H1 (cell line): ENCODE measurements at regions not wholly inside any gene's neighbourhood (a gene's known extent, or its start where the extent isn't known, plus 50 kb on each side); places are given as distances from the start of the nearest gene placed in this dataset.

Source experiments
- CTCF ChIA-PET: fragments of 300-600 bp; sonication (Branson Sonifier 250); formaldehyde crosslinking; loops from one replicate; lab custom pipeline; 2021; ENCODE audit not compliant: partially characterized antibody; lab: Charles Lee
- POLR2A ChIA-PET: fragments of 300-600 bp; sonication (Branson Sonifier 250); formaldehyde crosslinking; loops from one replicate; lab custom pipeline; 2021; ENCODE audit warnings: inconsistent platforms; ENCODE audit not compliant: partially characterized antibody; lab: Charles Lee
- DNase-seq, 2 experiments: peaks; one replicate each; pipeline versions ENCODE4 v3.0.0 to v3.0.0-alpha.2; 2010 to 2022; ENCODE audit warnings: low spot score in 2 of 2, low read depth in 1 of 2, mixed read lengths in 1 of 2
- FAIRE-seq: peaks from 2 replicates; lab custom pipeline; 2011; peaks lifted over from hg19 to GRCh38; lab: Jason Lieb, UNC
- H2AFZ ChIP-seq: 2 replicates; pipeline ENCODE4 v1.8.1; 2012; ENCODE audit warnings: low read length, inconsistent platforms
- H2AK5ac ChIP-seq: 2 replicates; pipeline ENCODE4 v1.6.1; 2013; ENCODE audit warnings: low read depth, low read length
- H2BK120ac ChIP-seq: replicated peaks from 2 replicates; pipeline ENCODE3; 2013; ENCODE audit warnings: low read depth, low read length, inconsistent platforms
- H2BK12ac ChIP-seq: 2 replicates; pipeline ENCODE4 v1.6.1; 2013; ENCODE audit warnings: low read depth, low read length
- H2BK15ac ChIP-seq: 2 replicates; pipeline ENCODE4 v1.6.1; 2013; ENCODE audit warnings: low read length
- H2BK20ac ChIP-seq: 2 replicates; pipeline ENCODE4 v1.6.1; 2013; ENCODE audit warnings: low read length
- H2BK5ac ChIP-seq: 2 replicates; pipeline ENCODE4 v1.6.1; 2013; ENCODE audit warnings: low read depth, low read length
- H3K14ac ChIP-seq: 2 replicates; pipeline ENCODE4 v1.6.1; 2013; ENCODE audit warnings: inconsistent platforms; ENCODE audit not compliant: insufficient read length
- H3K18ac ChIP-seq: 2 replicates; pipeline ENCODE4 v1.6.1; 2013; ENCODE audit warnings: low read length; ENCODE audit errors: extremely low read depth
- H3K23ac ChIP-seq: 2 replicates; pipeline ENCODE4 v1.6.1; 2013; ENCODE audit warnings: inconsistent platforms; ENCODE audit not compliant: insufficient read length
- H3K23me2 ChIP-seq: 2 replicates; pipeline ENCODE4 v1.6.1; 2013; ENCODE audit warnings: low read depth, low read length
- H3K27ac ChIP-seq: 2 replicates; pipeline ENCODE4 v1.6.1; 2011; ENCODE audit warnings: low read depth, low read length, inconsistent platforms
- H3K27me3 ChIP-seq, 4 experiments: replicated peaks in 1 of 4; 1 replicate in 1 of 4; 2 replicates in 3 of 4; pipeline versions ENCODE4 v1.6.1 to v1.8.1; 2011 to 2013; ENCODE audit warnings: low read length in 3 of 4, mild to moderate bottlenecking in 3 of 4, inconsistent platforms in 2 of 4, mixed read lengths in 2 of 4, moderate library complexity in 1 of 4; ENCODE audit not compliant: control insufficient read depth in 3 of 4, insufficient read depth in 3 of 4; ENCODE audit errors: extremely low read depth in 1 of 4
- H3K36me3 ChIP-seq, 4 experiments: 2 replicates each; pipeline versions ENCODE4 v1.6.1 to v1.8.1; 2011 to 2013; ENCODE audit warnings: mild to moderate bottlenecking in 4 of 4, low read length in 3 of 4, moderate library complexity in 2 of 4, control low read depth in 1 of 4, inconsistent platforms in 1 of 4; ENCODE audit not compliant: insufficient read depth in 4 of 4, control insufficient read depth in 2 of 4
- H3K4ac ChIP-seq: replicated peaks from 2 replicates; pipeline ENCODE3; 2013; ENCODE audit warnings: low read length, low read depth, mixed read lengths, inconsistent platforms; ENCODE audit not compliant: insufficient read length
- H3K4me1 ChIP-seq, 4 experiments: replicated peaks in 1 of 4; 1 replicate in 1 of 4; 2 replicates in 3 of 4; pipeline versions ENCODE4 v1.6.1 to v1.8.1; 2011 to 2013; ENCODE audit warnings: low read length in 3 of 4, inconsistent platforms in 2 of 4, mixed read lengths in 1 of 4; ENCODE audit not compliant: insufficient read depth in 4 of 4, control insufficient read depth in 3 of 4
- H3K4me2 ChIP-seq, 2 experiments: 2 replicates each; pipeline versions ENCODE4 v1.6.1 to v1.8.1; 2011 to 2013; ENCODE audit warnings: low read depth in 2 of 2, low read length in 2 of 2, control low read depth in 1 of 2, inconsistent platforms in 1 of 2, mild to moderate bottlenecking in 1 of 2; ENCODE audit not compliant: insufficient read depth in 1 of 2
- H3K4me3 ChIP-seq, 4 experiments: fragments of 200-600, 300-600 bp in 1 of 4; sonication (generic), shearing (Covaris generic), sonication (Bioruptor Twin) in 1 of 4; 2 replicates each; pipeline versions ENCODE4 v1.5.1 to v1.8.1; 2011 to 2016; ENCODE audit warnings: low read length in 4 of 4, low read depth in 3 of 4, control low read depth in 2 of 4, inconsistent platforms in 2 of 4, mild to moderate bottlenecking in 2 of 4, mixed read lengths in 1 of 4, moderate library complexity in 1 of 4; ENCODE audit not compliant: insufficient read depth in 2 of 4; ENCODE audit errors: extremely low read depth in 1 of 4
- H3K56ac ChIP-seq: replicated peaks from 2 replicates; pipeline ENCODE3; 2013; ENCODE audit warnings: low read depth, mild to moderate bottlenecking, mixed read lengths, low read length, inconsistent platforms; ENCODE audit not compliant: insufficient read length
- H3K79me1 ChIP-seq: 2 replicates; pipeline ENCODE4 v1.6.1; 2013; ENCODE audit warnings: low read depth, low read length, control low read depth
- H3K79me2 ChIP-seq, 2 experiments: 2 replicates each; pipeline versions ENCODE4 v1.6.1 to v1.8.1; 2012 to 2013; ENCODE audit warnings: low read length in 2 of 2, mild to moderate bottlenecking in 2 of 2, inconsistent platforms in 1 of 2; ENCODE audit not compliant: insufficient read depth in 2 of 2, control insufficient read depth in 1 of 2
- H3K9ac ChIP-seq, 4 experiments: replicated peaks in 1 of 4; 1 replicate in 1 of 4; 2 replicates in 3 of 4; pipeline versions ENCODE4 v1.6.1 to v1.8.1; 2011 to 2013; ENCODE audit warnings: low read depth in 3 of 4, low read length in 3 of 4, control low read depth in 2 of 4, mild to moderate bottlenecking in 2 of 4, moderate library complexity in 2 of 4, inconsistent platforms in 1 of 4; ENCODE audit errors: extremely low read depth in 1 of 4
- H3K9me3 ChIP-seq, 2 experiments: 2 replicates each; pipeline versions ENCODE4 v1.6.1 to v1.8.1; 2012 to 2013; ENCODE audit warnings: mild to moderate bottlenecking in 2 of 2, moderate library complexity in 2 of 2, control low read depth in 1 of 2, inconsistent platforms in 1 of 2, low read depth in 1 of 2, low read length in 1 of 2, mixed read lengths in 1 of 2; ENCODE audit not compliant: insufficient read depth in 2 of 2
- H4K20me1 ChIP-seq, 2 experiments: replicated peaks in 1 of 2; 2 replicates each; pipeline versions ENCODE3 to v1.8.1; 2011 to 2013; ENCODE audit warnings: inconsistent platforms in 2 of 2, low read length in 2 of 2, mild to moderate bottlenecking in 1 of 2; ENCODE audit not compliant: insufficient read depth in 2 of 2, control insufficient read depth in 1 of 2
- H4K5ac ChIP-seq: 2 replicates; pipeline ENCODE4 v1.6.1; 2013; ENCODE audit warnings: low read length, low read depth, mixed read lengths, inconsistent platforms; ENCODE audit not compliant: insufficient read length
- H4K8ac ChIP-seq: 2 replicates; pipeline ENCODE4 v1.8.0; 2013; ENCODE audit warnings: mild to moderate bottlenecking, moderate library complexity, low read length, inconsistent platforms; ENCODE audit not compliant: insufficient read depth; ENCODE audit errors: extremely low read depth
- H4K91ac ChIP-seq: replicated peaks from 2 replicates; pipeline ENCODE3; 2013; ENCODE audit warnings: low read length, mixed read lengths, inconsistent platforms; ENCODE audit not compliant: insufficient read length
- ATF3 ChIP-seq: IDR thresholded peaks from 2 replicates; pipeline ENCODE4 v1.6.1; 2011; ENCODE audit warnings: low read depth, mild to moderate bottlenecking, low read length; ENCODE audit not compliant: insufficient read depth
- BACH1 ChIP-seq: IDR thresholded peaks from 2 replicates; pipeline ENCODE4 v1.6.1; 2012; ENCODE audit warnings: low read length, improper control_type of control experiment
- BCL11A ChIP-seq, 2 experiments: IDR thresholded peaks; one replicate each; pipeline ENCODE4 v1.6.1; 2011; ENCODE audit warnings: low read depth in 2 of 2, low read length in 2 of 2, mild to moderate bottlenecking in 2 of 2
- EGR1 ChIP-seq: IDR thresholded peaks from 2 replicates; pipeline ENCODE4 v1.6.1; 2011; ENCODE audit warnings: low read depth, low read length, borderline replicate concordance
- EZH2 ChIP-seq: fragments of 200-600 bp; sonication (generic); IDR thresholded peaks from 2 replicates; pipeline ENCODE4 v1.7.1; 2012; ENCODE audit warnings: low read depth, mild to moderate bottlenecking, moderate library complexity, low read length, inconsistent platforms; ENCODE audit not compliant: severe bottlenecking
- GABPA ChIP-seq: IDR thresholded peaks from 2 replicates; pipeline ENCODE4 v1.6.1; 2011; ENCODE audit warnings: mild to moderate bottlenecking, low read length, moderate library complexity, borderline replicate concordance; ENCODE audit not compliant: insufficient read depth
- HDAC6 ChIP-seq: IDR thresholded peaks from one replicate; pipeline ENCODE4 v1.7.1; 2012; ENCODE audit warnings: low read depth, mild to moderate bottlenecking, inconsistent platforms, low read length, moderate library complexity
- RFX5 ChIP-seq: IDR thresholded peaks from 2 replicates; pipeline ENCODE4 v1.6.1; 2011; ENCODE audit warnings: low read depth, low read length, improper control_type of control experiment, borderline replicate concordance
- RXRA ChIP-seq: IDR thresholded peaks from 2 replicates; pipeline ENCODE4 v1.6.1; 2011; ENCODE audit warnings: low read depth, mild to moderate bottlenecking, low read length, moderate library complexity; ENCODE audit not compliant: insufficient read depth
- SIN3A ChIP-seq, 2 experiments: IDR thresholded peaks in 1 of 2; conservative IDR thresholded peaks in 1 of 2; 2 replicates each; pipeline ENCODE4 v1.6.1; 2011 to 2012; ENCODE audit warnings: low read length in 2 of 2, improper control_type of control experiment in 1 of 2, low read depth in 1 of 2, mild to moderate bottlenecking in 1 of 2
- SUZ12 ChIP-seq: fragments of 200-600 bp; sonication (generic); IDR thresholded peaks from 2 replicates; pipeline ENCODE4 v1.6.1; 2012; ENCODE audit warnings: mild to moderate bottlenecking, inconsistent platforms, low read length, moderate library complexity, mixed read lengths
- TAF7 ChIP-seq: optimal IDR thresholded peaks from 2 replicates; pipeline ENCODE3; 2011; ENCODE audit warnings: low read depth, mild to moderate bottlenecking, inconsistent platforms, low read length, moderate library complexity, borderline replicate concordance
- WGBS, 2 experiments: shearing (Covaris generic) in 1 of 2; methylation state at CpG; one replicate each; pipeline versions ENCODE4 v1.1.6 to v1.1.7; 2013 to 2015; ENCODE audit warnings: low lambda C conversion rate in 2 of 2, mixed read lengths in 2 of 2, inconsistent platforms in 1 of 2, low coverage in 1 of 2, missing lambda C conversion rate in 1 of 2; ENCODE audit not compliant: insufficient replicate concordance in 2 of 2, insufficient coverage in 1 of 2, insufficient read length in 1 of 2; ENCODE audit errors: extremely low coverage in 1 of 2, missing lambda C conversion rate in 1 of 2; 5-methylcytosine and 5-hydroxymethylcytosine counted together
- TF ChIP-seq, protein P1 (sequence below): IDR thresholded peaks from 2 replicates; pipeline ENCODE4 v1.6.1; 2011; ENCODE audit warnings: low read length, improper control_type of control experiment

DNA sequence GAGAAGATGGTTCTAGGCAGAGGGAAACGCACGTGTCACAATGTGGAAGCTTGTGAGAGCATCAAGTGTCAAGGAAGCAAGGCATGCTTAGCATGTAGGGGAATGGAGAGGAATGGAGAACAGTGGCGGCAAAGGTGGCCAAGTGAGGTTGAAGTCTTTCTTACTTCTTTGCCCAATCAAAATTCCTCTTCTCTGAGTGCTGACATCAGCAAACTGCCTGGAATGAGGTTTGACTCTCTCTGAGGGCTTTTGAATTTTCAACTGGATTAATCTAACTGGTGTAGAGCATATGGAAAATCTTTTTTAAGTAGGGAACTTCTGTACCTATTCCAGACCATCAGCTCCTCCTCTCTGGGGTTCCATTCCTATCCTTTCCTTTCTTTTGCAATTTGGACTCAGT is 61.9 kb upstream of the BNC1 start:
- Histone ChIP-seq H3K79me1 (no peaks in the 10 kb centered on the region), H3K36me3 (no peaks in the 10 kb centered on the region), H3K18ac (no peak overlapping the region), H2BK5ac (no peak overlapping the region), H3K4me2 (no peak overlapping the region), H3K9me3 (no peaks in the 10 kb centered on the region), H3K23me2 (no peaks in the 10 kb centered on the region), H3K56ac (no peak overlapping the region), H2BK20ac (no peak overlapping the region), H3K9ac (no peak overlapping the region), H3K4ac (no peak overlapping the region), H2AK5ac (no peak overlapping the region), H4K5ac (no peak overlapping the region), H3K14ac (no peak overlapping the region), H2BK15ac (no peak overlapping the region), H4K91ac (no peak overlapping the region), H3K23ac (no peak overlapping the region), H2AFZ (0 out of 2 replicates have a peak overlapping the region, but pooled peaks have one; percentile 55), H2BK120ac (no peak overlapping the region), H3K4me1 (no peaks in the 10 kb centered on the region), H3K27me3 (no peaks in the 10 kb centered on the region), H4K8ac (no peak overlapping the region), H2BK12ac (no peak overlapping the region), H4K20me1 (no peaks in the 10 kb centered on the region), H3K4me3 (no peak overlapping the region), H3K27ac (no peak overlapping the region), H3K79me2 (no peaks in the 10 kb centered on the region)
- POLR2A ChIA-PET: no interaction called here
- CTCF ChIA-PET: interaction anchor here (0.6 to 1.2 kb wide), 2 partner anchors 51 to 216 kb away, joined by 3 read pairs; no protein-coding TSS in a partner anchor
- DNase-seq: no peak
- FAIRE-seq: no peak
- WGBS, 2 experiments: 77% methylated on average over 3 of the region's 3 CpGs; no CpG with 5 or more reads in 1 of the 2 experiments
- TF ChIP-seq TAF7: no peak
- TF ChIP-seq RFX5: no peak
- TF ChIP-seq, protein P1, sequence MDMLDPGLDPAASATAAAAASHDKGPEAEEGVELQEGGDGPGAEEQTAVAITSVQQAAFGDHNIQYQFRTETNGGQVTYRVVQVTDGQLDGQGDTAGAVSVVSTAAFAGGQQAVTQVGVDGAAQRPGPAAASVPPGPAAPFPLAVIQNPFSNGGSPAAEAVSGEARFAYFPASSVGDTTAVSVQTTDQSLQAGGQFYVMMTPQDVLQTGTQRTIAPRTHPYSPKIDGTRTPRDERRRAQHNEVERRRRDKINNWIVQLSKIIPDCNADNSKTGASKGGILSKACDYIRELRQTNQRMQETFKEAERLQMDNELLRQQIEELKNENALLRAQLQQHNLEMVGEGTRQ: no peak
- no peak for TF ChIP-seq GABPA
- no peak for TF ChIP-seq BCL11A (IDR thresholded peaks at IDR 0.05; ENCODE audit: low read depth in 2 of 2, low read length in 2 of 2)
- no peak for TF ChIP-seq EZH2
- no peak for TF ChIP-seq BACH1
- no peak for TF ChIP-seq RXRA
- TF ChIP-seq ATF3: no peak
- TF ChIP-seq EGR1: no peak
- no peak for TF ChIP-seq SIN3A (conservative IDR thresholded peaks at IDR 0.05 in 1 of 2, IDR thresholded peaks at IDR 0.05 in 1 of 2; ENCODE audit: low read depth in 1 of 2, low read length in 2 of 2)
- TF ChIP-seq SUZ12: no peak
- no peak for TF ChIP-seq HDAC6
